NCI-H748 treated with DMSO at 0.1 percent for 48 hours (cell line): ENCODE measurements at regions not wholly inside any gene's neighbourhood (a gene's known extent, or its start where the extent isn't known, plus 50 kb on each side); places are given as distances from the start of the nearest gene placed in this dataset.

ENCODE experiments used
- DNase-seq: peaks from one replicate; lab custom pipeline; 2025; lab: John Stamatoyannopoulos, UW

DNA sequence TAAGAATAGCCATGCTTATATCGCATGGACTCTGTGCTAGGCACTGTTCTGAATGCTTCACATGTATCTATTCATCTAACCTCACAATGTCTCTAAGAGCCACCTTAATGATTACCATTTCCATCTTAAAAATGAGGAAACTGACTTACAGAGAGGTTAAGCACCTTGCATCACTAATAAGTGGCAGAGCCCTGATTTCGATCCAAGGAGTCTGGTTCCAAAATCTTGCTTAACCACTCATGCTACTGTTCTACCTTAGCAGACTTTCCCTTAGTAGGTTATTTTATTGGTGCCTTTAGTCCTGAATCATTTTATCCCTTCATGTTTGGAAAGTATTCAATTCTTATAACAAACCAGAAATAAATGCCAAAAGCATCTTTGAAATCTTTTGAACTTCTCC is 89.2 kb upstream of the DCBLD2 start:
- DNase-seq: no peak

DNA sequence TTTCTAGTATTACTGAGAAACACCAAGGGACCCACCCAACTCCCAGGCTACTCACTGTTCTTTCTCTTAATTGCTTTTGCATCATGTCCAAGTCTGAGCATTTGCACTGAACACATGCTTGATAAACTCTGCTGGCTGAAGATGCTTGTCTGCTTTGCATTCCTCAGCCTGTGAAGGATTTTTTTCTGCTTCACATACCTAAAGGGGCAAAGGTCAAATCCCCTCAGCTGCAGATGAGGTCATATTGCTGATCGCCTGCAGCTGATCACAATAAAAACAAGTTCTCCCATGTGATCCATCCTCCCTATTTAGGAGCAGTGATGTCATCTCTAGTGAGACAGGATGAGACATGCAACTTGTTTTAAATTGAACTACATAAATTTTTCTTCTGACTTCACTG is 84.6 kb upstream of the DCBLD2 start:
- DNase-seq: no peak

DNA sequence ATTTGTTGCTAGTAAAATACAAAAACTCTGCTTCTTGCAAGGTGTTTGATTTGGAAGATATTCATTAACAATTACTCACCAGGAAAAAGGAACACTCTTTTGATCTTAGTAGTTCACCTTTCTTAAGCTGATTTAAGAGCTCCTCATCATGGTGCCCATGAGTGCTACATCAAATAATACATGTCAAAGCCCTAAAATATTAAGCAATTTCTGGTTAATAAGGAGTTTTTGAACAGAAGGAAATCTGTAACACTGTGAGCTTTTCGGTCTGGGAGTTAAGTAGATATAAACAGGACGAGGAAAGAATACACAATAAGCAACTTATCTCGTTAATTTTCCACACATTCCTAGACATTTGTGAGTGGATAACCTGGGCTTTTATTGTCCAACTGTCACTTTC is 83.9 kb upstream of the DCBLD2 start:
- no peak for DNase-seq

DNA sequence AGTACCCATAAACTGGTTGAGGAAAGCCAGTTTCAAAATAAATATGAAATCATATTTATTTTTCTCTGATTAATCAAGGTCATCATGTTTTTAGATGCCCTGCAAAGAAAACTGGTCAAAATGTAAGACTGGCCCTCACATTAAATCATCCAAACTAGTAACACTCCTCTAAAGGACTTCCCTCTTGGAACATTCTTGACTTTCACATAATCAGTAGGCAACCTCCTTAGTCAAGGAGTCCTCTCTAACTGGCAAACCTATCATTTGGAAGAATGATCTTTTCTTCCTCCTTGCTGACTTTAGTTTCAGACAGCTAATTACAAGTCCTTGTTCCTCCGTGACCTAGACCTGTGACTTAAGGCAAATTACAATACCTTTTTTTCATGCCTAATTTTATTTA is 82.5 kb upstream of the DCBLD2 start:
- DNase-seq: no peak

DNA sequence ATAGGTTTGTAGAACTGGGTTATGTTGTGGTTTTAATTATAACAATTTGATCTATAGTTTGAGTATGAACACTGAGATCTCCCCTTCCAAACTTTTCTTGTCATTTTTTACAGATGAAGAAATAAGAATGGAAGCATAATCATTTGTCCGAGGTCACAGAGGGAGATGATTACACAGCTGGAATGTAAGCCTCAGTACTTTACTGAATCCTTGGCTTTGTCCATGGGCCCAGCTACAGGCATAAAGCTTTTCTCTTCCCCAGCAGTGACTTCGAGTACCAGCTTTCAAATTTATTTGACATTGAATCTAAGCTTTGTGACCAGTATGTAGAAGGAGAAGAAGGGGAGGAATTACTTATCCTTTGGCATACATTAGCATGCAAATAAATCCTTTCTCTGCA is 80.9 kb upstream of the DCBLD2 start:
- DNase-seq: no peak

DNA sequence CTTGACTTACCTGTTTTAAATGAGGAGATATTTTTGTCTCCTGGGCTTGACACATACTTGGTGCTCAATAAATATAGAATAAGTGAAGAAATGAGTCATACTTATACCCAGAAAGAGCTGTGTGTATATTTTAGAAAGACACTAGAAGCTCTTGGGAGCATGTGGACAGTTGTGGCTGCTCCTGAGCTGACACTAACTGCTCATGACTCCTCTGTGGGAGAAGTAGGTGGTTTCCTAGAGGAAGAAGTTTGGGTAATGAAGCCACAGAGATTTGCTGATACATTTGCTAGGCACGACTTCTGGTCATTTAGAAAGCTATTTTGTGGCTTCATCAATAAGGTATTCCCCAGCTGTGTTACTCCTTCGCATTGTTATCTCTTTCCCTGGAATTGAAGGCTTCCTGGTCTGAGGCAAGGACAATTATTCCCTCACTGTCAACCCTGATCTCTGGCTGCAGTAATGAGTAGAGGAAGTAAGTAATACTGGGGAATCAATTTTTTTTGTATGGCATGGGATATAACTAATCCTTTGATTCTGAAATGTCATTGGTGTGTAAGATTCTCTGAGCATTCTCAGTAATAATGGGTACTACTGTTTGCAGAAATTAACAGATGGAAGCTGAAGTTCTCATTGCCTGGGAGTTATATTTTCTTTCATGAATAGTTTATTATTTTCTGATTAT is 79.6 kb upstream of the DCBLD2 start:
- DNase-seq: no peak

DNA sequence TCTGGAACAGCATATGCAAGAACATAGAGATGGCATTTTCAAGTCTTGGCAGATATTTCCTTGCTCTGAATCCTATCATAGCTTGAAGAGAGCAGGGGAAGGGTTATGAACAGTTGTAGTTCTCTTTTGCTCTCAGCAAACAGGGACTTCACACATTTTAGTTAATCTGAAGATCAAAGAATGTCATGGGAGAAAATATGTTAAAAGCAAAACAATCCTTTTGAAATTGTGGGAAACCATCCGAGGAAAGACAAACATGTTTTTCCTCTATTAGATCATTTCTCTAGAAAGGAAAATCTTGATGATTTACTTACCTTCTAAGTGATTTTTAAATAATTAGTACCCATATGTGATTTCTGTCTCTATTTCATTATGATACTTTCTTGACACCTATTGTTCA is 77.8 kb upstream of the DCBLD2 start:
- DNase-seq: no peak

DNA sequence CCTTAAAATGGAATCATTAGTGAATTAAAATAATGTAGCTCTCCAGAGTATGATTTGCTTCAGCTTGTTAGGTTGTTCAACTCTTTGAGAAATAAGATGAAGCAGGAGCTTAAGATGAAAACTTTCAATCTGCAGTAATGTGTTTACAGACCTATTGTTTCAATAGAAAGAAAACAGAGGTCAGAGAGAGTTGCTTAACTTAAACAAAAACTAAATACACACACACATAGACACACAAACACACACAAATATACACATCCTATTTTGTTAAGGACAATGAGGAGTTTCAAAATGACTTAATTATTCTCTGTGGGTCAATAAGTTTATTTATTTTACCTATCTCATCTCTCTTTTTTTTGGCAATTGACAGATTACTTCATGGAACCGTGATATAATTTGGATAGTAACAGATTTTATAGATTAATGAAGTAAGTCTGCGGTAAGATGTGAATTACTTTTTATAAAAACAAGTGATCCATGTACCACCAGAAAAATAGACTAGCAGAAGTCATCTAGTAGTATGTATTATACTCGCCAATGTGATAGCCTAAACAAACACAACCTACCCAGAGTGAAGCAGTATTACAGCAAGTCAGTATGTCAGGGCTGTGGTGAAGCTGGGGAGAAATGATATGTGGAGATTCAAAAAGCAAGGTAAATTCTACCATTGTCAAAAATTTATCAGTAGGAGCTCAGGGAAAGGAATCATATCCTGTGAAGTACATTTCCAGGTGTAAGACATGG is 76.7 kb upstream of the DCBLD2 start:
- DNase-seq: no peak

DNA sequence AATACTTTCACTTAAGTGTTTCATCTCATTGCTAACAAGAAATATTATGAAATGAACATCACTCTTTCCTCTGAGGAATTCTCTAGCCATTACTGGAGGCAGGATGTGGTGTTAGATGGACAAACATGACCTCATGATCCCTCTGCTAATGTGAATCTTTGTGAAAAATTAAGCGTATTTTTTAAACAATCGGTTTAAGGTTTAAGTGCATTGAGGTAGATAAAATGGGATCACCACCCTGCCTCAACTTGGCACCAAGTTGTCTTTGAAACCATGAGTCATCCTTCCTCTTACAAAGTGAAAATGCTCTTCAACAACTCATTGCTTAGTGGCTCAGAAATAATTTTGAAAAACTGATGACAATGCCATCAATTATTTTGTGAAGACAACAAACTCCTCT is 76.0 kb upstream of the DCBLD2 start:
- no peak for DNase-seq

DNA sequence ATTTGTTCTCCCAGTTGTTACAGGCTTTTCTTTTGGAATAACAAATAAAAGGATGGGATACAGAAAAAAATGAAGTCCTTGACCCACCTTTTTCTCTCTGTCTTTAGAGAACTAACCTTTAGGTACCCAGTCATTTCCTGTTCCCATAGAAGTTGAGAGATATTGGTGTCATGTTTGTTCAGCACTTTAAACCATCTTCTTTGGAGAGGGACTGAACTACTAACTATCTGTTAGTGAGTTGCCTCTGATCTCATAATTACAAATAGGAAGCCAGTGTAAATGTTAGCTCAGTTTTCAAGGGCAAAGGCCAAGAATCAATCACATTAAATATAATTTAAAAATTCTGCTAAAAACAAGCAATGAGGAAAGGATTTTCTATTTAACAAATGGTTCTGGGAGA is 72.9 kb upstream of the DCBLD2 start:
- no peak for DNase-seq

DNA sequence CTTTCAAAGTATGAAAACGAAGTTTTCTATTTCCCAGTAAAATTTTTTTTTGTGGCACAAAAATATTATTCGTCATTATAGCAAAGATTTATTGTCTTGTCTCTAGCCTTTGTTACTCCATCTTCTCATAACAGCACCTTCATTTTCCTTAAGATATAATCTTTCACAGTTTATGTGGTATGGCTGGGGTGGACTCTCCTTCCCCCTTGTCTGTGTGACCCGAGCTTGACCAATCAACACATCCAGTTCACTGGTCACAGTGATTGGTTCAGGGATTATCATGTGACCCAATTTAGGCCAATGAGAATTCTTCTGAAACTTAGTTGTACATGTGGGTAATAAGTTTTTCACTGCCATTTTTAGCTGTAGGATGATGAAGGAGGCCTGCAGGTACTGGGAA is 71.2 kb upstream of the DCBLD2 start:
- DNase-seq: no peak

DNA sequence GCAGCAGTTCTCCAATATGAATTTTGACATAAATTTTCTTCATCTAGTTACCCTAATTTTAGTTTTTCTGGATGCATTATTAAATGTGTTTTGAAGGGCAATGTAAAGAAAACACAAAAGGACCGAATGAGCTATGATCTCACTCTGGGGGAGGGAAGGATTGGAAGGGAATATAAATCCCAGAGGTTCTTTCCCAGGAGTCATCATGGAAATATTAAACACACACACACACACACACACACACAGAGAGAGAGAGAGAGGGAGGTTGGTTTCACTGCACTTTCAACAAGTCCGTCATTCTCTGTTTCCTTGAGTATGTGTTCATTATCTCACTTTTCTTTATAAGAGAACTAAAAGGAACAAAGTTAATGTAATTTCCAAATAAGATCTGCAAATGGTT is 70.7 kb upstream of the DCBLD2 start:
- no peak for DNase-seq

DNA sequence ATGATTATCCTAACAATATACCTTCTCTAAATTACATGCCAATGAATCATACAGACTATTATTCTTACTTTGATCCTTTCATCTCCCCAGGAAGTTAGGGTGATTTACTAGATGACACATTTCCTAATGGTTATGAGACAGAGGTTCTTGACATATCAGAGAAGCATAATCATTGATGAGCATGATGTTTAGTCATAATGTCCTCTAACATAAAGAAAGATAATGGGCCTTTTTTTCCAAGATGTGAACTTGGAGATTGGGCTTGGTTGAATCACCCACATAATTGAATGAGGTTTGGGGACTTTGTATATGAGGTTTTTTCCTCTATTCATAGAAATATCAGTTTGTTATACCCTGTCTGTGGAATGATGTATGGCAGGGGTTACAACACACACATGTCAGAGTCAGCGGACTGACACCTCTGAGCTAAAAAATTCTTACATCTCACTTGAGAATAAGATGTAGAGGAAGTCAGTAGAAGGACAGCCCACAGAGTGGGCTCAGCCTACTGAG is 69.7 kb upstream of the DCBLD2 start:
- no peak for DNase-seq

DNA sequence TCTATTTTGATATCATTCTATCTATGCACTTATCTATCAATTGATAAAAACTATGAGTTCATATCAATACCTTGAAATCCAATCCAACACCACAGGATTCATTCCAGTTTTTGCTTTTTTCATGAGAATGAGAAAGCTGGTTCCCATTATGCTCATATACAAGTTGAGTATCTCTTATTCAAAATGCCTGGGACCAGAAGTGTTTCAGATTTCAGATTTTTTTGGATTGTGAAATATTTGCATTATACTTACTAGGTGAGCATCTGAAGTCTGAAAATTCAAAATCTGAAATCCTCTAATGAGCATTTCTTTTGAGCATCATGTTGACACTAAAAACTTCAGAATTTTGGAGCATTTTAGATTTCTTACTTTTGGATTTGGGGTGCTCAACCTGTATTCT is 67.8 kb upstream of the DCBLD2 start:
- DNase-seq: no peak

DNA sequence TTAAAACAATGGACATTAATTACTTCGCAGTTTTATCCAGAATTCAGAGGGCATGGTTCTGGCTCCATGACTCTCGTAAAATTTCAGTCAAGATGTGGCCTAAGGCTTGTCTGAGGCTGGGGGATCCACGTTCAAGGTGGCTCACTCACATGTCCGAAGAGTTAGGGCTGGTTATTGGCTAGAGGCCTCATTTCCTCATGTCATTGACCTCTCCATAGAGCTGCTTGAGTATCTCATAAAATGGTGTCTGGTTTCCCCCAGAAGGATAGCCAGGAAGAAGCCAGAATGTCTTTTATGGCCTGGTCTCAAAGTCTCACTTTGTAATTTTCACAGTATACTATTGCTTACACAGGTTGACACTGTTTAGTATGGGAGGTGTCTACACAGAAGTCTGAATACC is 67.3 kb upstream of the DCBLD2 start:
- no peak for DNase-seq

DNA sequence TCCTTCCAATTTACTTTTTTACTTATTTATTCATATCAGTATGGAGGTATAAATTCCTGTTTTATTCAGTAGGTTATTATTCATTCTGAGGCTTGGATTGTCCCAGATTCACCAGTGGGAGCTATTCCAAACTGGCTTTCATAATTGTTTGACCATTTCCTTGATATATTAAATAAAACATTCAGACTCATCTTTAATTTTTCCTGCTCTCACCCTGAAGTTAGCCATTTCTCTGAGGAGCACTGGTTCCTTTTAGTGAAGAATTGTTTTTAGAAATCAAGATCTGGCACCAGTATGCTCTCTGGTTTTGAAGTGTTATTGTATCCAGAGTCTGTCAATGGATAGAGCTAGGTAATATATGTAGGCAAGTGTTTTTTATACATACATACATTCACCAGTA is 66.9 kb upstream of the DCBLD2 start:
- DNase-seq: no peak

DNA sequence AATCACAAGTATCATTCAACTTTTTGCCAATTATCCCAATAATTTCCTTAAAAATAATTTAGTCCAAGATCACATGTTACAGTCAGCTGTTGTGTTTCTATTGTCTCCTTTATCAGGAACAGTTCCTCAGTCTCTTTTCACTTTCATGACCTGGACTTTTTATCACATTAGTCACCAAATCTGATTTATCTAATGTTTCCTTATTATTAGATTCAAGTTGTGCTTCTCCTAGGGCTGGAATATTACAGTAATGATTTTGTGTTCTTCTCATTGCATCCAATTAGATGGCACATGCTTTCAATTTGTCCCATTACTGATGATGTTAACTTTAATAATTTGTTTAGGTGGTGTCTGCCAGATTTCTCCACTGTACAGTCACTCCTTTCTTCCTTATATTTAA is 66.3 kb upstream of the DCBLD2 start:
- DNase-seq: no peak

DNA sequence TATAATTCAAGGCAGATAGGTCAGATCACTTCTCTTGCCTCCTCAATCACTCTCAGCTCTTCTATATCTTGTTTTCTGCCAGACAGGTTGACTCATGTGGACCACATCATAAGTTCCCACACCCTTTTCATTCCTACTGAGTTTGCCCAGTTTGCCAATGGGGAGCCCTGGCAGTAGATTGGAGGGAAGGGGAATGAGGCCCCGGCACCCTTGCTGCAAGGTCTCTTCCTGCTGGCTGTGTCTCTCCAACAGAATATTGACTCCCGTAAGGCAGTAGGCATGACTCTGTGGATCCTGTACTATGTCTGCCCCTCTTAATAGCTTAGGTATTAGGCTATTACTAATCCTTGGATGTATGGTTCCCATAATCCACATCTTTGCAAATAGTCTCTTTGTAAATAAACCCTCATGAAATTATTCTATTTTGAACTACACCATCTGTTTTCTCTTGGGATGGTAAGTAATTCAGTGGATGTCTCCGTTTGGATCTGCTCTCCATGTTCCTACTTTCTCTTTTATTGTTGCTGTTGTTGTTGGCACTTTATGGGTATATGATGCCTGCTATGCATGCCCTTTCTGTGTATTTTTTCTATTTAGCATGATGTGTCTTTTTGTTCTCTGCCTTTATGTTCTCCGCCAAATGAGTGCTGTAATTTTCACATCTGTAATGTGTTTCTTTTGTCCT is 65.5 kb upstream of the DCBLD2 start:
- DNase-seq: no peak

DNA sequence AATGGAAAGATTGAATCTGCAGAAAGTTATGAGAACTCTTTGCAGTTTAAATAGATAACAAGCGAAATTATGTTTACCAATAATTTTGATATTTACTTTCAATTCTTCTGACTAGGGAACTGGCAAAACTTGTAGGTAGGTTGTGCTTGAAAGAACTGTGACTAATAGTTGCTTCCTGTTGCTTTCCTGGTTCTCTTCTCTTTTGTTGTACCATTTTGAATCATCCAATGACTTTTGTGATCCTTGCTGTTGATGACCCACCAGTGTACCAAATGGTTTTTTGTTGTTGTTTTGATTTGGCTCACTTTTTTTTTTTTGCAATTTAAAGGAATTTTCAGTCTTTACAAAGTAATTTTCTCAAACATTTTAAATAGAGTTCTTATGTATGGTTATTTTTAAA is 64.9 kb upstream of the DCBLD2 start:
- DNase-seq: no peak

DNA sequence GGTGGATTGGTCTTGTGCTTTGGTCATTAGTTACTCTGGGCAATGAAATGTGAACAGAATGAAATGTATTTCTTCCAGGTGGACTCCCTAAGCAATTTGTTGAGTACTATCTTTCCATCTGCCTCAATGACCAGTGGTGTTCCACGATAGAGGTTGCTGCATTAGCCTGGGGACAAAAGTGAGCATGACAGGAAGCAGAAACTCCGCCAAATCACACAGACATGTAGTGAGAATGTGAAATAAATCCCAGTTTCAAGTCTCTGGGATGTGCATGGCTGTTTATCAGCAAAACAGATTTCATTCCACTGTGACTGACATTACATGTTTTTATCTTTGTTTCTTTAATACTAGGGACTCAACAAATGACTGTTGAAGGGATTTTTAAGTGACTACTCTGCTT is 63.3 kb upstream of the DCBLD2 start:
- DNase-seq: no peak

DNA sequence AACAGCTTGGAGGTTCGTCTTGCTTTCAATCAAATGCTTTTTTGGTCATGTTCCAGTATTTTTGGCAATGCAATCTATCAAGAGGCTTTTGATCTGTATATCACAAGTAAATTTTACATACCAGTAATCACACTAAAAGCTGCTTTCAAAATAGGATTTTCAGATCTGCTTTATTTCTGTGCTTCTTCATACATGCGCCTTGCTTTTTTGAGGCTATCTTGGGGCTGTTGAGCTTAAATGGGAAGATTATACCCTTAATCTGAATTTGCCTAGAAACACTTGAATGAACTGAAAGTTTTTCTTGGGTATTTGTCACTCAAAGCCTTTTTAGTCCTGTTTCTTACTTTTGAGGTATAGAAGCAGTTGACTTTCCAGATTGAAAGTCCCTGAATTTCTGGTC is 62.1 kb upstream of the DCBLD2 start:
- DNase-seq: no peak

DNA sequence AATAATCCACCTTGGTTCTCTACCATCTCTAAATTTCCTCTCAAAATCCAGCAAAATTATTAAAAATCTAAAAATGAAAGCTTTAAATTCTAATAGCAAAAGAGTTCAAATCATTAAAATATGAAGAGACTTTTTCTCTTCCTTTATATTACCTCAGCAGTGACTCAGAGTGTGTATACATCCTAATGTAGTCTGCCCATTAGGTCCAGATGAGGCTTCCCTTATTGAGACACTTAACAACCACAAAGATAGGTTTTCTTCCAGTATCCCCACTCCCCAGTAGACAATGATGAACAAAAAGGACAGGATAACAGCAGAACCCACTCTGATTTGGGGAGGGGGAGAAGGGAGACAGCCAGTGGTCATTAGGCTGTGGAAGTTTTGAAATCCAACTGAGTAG is 61.5 kb upstream of the DCBLD2 start:
- DNase-seq: no peak

DNA sequence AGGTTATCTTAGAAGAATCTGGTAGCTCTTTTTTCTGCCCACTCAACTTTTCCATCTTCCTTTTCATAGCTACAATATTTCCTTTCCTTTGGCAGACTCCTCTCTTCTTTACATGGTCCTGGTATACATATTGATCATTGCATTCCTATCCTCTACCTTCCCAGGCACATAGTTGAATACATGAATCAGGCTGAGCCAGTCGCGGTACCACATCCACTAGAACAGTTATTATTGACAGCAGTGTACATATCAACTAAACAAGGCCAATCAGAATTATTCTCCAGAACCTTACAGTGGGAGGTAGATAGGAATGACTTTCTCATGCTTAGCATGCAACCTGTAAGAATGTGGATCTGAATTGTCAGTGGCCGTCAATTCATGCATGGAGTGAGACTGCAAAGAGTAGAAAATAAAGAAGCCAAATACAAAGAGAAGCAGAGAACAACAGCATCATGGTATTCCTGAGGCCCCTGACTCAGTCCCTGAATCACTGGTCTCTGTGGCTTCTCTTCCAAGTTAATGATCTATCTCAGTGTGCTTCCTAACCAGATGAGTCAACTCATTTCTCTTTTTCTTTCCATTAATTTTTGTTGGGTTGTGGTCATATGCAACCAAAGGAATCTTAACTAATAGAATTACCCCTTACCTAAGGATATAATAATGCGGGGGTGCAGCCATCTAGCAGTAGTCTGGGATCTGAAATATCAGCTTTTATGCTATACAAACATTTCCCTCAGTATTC is 60.9 kb upstream of the DCBLD2 start:
- DNase-seq: no peak
